Ishikawa (cell line): ENCODE measurements at regions not wholly inside any gene's neighbourhood (a gene's known extent, or its start where the extent isn't known, plus 50 kb on each side); places are given as distances from the start of the nearest gene placed in this dataset.

Experiments
- CEBPB ChIP-seq: IDR thresholded peaks from 2 replicates; pipeline ENCODE4 v1.6.1; 2012
- CREB1 ChIP-seq: IDR thresholded peaks from 2 replicates; pipeline ENCODE4 v1.6.1; 2012; ENCODE audit warnings: low read depth
- EGR1 ChIP-seq: IDR thresholded peaks from 2 replicates; pipeline ENCODE4 v1.6.1; 2012
- EP300 ChIP-seq: IDR thresholded peaks from 2 replicates; pipeline ENCODE4 v1.6.1; 2012; ENCODE audit warnings: borderline replicate concordance
- FOXM1 ChIP-seq: IDR thresholded peaks from 2 replicates; pipeline ENCODE4 v1.6.1; 2012; ENCODE audit warnings: low read depth, borderline replicate concordance
- NFIC ChIP-seq: IDR thresholded peaks from 2 replicates; pipeline ENCODE4 v1.6.1; 2012
- RAD21 ChIP-seq: IDR thresholded peaks from 2 replicates; pipeline ENCODE4 v1.6.1; 2012; ENCODE audit warnings: low read depth
- TAF1 ChIP-seq: IDR thresholded peaks from 2 replicates; pipeline ENCODE4 v1.6.1; 2012; ENCODE audit warnings: low read depth, mild to moderate bottlenecking
- TCF12 ChIP-seq: IDR thresholded peaks from 2 replicates; pipeline ENCODE4 v1.6.1; 2012; ENCODE audit warnings: low read depth
- TEAD4 ChIP-seq: IDR thresholded peaks from 2 replicates; pipeline ENCODE4 v1.6.1; 2012
- USF1 ChIP-seq: IDR thresholded peaks from 2 replicates; pipeline ENCODE4 v1.6.1; 2012
- YY1 ChIP-seq: IDR thresholded peaks from 2 replicates; pipeline ENCODE4 v1.6.1; 2012; ENCODE audit warnings: low read depth
- ZBTB7A ChIP-seq: IDR thresholded peaks from 2 replicates; pipeline ENCODE4 v1.6.1; 2012; ENCODE audit warnings: low read depth
- TF ChIP-seq, protein P1 (sequence below): IDR thresholded peaks from 2 replicates; pipeline ENCODE4 v1.6.1; 2012
- TF ChIP-seq, protein P2 (sequence below): IDR thresholded peaks from 2 replicates; pipeline ENCODE4 v1.6.1; 2012; ENCODE audit warnings: low read depth, mild to moderate bottlenecking

DNA sequence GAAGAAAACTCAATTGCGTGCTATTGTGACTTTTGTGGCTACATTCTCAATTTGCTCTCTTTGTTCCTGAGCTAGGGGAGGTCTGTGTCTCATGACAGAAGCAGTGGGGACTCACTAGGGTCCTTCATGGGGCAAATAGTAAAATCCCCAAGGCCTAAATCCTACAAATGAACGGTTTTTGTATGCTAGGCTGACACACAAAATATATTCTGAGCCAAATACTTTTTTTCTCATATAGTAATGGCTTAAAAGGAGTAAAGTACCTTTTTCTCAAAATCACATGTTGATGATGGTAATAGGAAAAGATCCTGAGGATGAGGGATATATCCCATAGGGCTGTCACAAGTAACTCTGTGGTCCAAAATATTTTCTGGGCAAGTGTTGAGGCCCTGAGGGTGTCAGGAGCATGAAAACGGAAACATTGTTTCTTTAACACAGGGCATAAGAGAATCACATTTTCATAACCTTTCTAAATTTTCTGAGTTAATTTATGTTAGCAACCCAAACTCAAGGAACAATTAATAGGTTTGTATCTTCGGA lies 77.5 kb upstream of the CNTNAP4 start:
- TF ChIP-seq, protein P1, sequence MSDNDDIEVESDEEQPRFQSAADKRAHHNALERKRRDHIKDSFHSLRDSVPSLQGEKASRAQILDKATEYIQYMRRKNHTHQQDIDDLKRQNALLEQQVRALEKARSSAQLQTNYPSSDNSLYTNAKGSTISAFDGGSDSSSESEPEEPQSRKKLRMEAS, result no peak
- TF ChIP-seq TEAD4, result no peak
- TF ChIP-seq RAD21, result no peak
- TF ChIP-seq, protein P2, sequence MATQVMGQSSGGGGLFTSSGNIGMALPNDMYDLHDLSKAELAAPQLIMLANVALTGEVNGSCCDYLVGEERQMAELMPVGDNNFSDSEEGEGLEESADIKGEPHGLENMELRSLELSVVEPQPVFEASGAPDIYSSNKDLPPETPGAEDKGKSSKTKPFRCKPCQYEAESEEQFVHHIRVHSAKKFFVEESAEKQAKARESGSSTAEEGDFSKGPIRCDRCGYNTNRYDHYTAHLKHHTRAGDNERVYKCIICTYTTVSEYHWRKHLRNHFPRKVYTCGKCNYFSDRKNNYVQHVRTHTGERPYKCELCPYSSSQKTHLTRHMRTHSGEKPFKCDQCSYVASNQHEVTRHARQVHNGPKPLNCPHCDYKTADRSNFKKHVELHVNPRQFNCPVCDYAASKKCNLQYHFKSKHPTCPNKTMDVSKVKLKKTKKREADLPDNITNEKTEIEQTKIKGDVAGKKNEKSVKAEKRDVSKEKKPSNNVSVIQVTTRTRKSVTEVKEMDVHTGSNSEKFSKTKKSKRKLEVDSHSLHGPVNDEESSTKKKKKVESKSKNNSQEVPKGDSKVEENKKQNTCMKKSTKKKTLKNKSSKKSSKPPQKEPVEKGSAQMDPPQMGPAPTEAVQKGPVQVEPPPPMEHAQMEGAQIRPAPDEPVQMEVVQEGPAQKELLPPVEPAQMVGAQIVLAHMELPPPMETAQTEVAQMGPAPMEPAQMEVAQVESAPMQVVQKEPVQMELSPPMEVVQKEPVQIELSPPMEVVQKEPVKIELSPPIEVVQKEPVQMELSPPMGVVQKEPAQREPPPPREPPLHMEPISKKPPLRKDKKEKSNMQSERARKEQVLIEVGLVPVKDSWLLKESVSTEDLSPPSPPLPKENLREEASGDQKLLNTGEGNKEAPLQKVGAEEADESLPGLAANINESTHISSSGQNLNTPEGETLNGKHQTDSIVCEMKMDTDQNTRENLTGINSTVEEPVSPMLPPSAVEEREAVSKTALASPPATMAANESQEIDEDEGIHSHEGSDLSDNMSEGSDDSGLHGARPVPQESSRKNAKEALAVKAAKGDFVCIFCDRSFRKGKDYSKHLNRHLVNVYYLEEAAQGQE, result no peak
- TF ChIP-seq TAF1, result no peak
- TF ChIP-seq USF1, result no peak
- no peak for TF ChIP-seq ZBTB7A
- no peak for TF ChIP-seq EP300
- no peak for TF ChIP-seq CEBPB
- TF ChIP-seq EGR1, result no peak
- no peak for TF ChIP-seq FOXM1
- TF ChIP-seq NFIC, result no peak
- TF ChIP-seq YY1, result no peak

DNA sequence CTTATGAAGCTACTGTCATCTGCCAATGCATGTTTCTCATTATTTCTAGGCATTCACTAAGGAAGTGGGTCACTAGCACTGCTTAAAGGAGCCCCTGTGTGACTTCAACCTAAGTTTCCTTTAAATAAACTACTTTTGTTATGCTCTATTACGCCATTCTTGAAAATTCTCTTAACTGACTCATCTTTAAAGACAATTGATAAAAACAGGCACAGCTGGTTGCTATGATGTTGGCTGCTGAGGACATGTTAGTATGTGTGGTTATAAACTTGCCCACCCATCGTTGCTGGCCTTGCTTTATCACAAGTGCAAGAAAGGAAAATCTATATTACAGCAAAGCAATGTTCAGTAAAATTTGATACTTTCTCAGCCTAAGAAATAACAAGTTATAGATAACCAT lies 75.8 kb upstream of the CNTNAP4 start:
- TF ChIP-seq ZBTB7A (no peak), USF1 (no peak), NFIC (no peak), FOXM1 (no peak), TEAD4 (no peak), RAD21 (no peak), TCF12 (no peak), EGR1 (no peak), EP300 (no peak), CREB1 (no peak), CEBPB (no peak), TAF1 (no peak), YY1 (no peak)
- TF ChIP-seq, protein P1, result no peak
- TF ChIP-seq, protein P2, result no peak

GRCh38 chr16:76204249-76204648 lies 73.0 kb upstream of the CNTNAP4 start:
- no peak for TF ChIP-seq USF1
- no peak for TF ChIP-seq NFIC
- TF ChIP-seq TCF12, result no peak
- no peak for TF ChIP-seq RAD21
- no peak for TF ChIP-seq FOXM1
- TF ChIP-seq YY1, result no peak
- TF ChIP-seq CREB1, result no peak
- TF ChIP-seq TEAD4, result no peak
- TF ChIP-seq ZBTB7A, result no peak
- TF ChIP-seq, protein P2, result no peak
- no peak for TF ChIP-seq EP300
- TF ChIP-seq EGR1, result no peak
- TF ChIP-seq, protein P1, result no peak
- no peak for TF ChIP-seq CEBPB

GRCh38 chr16:76207270-76207669 lies 69.9 kb upstream of the CNTNAP4 start:
- TF ChIP-seq EP300 (no peak), TCF12 (no peak), ZBTB7A (no peak), CREB1 (no peak), RAD21 (no peak), EGR1 (no peak), TEAD4 (no peak), NFIC (no peak), YY1 (no peak), USF1 (no peak), CEBPB (no peak), TAF1 (no peak)
- TF ChIP-seq, protein P2, result no peak
- TF ChIP-seq, protein P1, result no peak
